Gastroesophageal sphincter (tissue), 3 donors: ENCODE measurements at regions not wholly inside any gene's neighbourhood (a gene's known extent, or its start where the extent isn't known, plus 50 kb on each side); places are given as distances from the start of the nearest gene placed in this dataset.

Experiments used
- CTCF ChIP-seq, 4 experiments: fragments of 200-600 bp in 2 of 4; fragments of 450-650 bp in 2 of 4; sonication (generic) in 1 of 4; IDR thresholded peaks; one replicate each; pipeline ENCODE4 v1.5.1; 2017 to 2019; ENCODE audit warnings: antibody characterized with exemption in 4 of 4, mild to moderate bottlenecking in 2 of 4, moderate library complexity in 2 of 4
- EP300 ChIP-seq: sonication (generic); formaldehyde crosslinking; IDR thresholded peaks from one replicate; pipeline ENCODE4 v1.6.1; 2017; ENCODE audit warnings: antibody characterized with exemption, mild to moderate bottlenecking
- POLR2A ChIP-seq, 2 donors: fragments of 450-650 bp; IDR thresholded peaks; one replicate each; pipeline ENCODE4 v1.6.1; 2017; ENCODE audit warnings: antibody characterized with exemption in 2 of 2, mild to moderate bottlenecking in 2 of 2, moderate library complexity in 1 of 2
- POLR2AphosphoS5 ChIP-seq: sonication (generic); formaldehyde crosslinking; IDR thresholded peaks from one replicate; pipeline ENCODE4 v1.6.1; 2017; ENCODE audit warnings: antibody characterized with exemption

DNA sequence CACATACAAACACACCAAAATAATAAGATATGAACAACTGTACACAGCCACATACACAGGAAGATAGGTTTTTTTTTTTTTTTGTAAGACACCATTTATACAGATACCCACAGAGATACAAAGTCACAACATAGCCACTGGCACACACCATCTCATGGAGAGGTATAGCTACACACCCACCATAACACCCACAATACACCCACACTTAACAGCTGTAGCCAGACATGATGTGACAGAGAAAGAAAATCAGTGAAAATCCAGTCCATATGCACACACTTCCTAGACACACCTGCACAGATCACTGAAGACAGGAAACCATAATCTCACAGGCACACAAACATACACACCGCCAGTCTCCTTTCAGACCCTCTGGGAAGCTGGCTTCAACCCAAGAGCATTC is 62.4 kb upstream of the PAX2 start:
- TF ChIP-seq EP300 (no peak), POLR2A (IDR thresholded peaks at IDR 0.05) (no peak), CTCF (IDR thresholded peaks at IDR 0.05) (no peak), POLR2AphosphoS5 (no peak)
